PC-3 (cell line): ENCODE measurements at regions not wholly inside any gene's neighbourhood (a gene's known extent, or its start where the extent isn't known, plus 50 kb on each side); places are given as distances from the start of the nearest gene placed in this dataset.

Experiments used
- EZH2 ChIP-seq: fragments of 300-600 bp; sonication (generic); IDR thresholded peaks from one replicate; pipeline ENCODE4 v1.6.1; 2017; ENCODE audit warnings: antibody characterized with exemption, mild to moderate bottlenecking, low read length; ENCODE audit not compliant: unreplicated experiment
- EZH2phosphoT487 ChIP-seq: fragments of 300-600 bp; sonication (generic); IDR thresholded peaks from 2 replicates; pipeline ENCODE4 v1.6.1; 2018; ENCODE audit warnings: mild to moderate bottlenecking, antibody characterized with exemption, low read length, borderline replicate concordance
- TF ChIP-seq, protein P1 (sequence below): fragments of 300-600 bp; sonication (generic); conservative IDR thresholded peaks from 2 replicates; pipeline ENCODE4 v1.5.1; 2017; ENCODE audit warnings: antibody characterized with exemption, low read depth, mild to moderate bottlenecking, low read length

GRCh38 chr13:86606264-86606663, 807.0 kb upstream of the SLITRK6 start:
- TF ChIP-seq, protein P1, sequence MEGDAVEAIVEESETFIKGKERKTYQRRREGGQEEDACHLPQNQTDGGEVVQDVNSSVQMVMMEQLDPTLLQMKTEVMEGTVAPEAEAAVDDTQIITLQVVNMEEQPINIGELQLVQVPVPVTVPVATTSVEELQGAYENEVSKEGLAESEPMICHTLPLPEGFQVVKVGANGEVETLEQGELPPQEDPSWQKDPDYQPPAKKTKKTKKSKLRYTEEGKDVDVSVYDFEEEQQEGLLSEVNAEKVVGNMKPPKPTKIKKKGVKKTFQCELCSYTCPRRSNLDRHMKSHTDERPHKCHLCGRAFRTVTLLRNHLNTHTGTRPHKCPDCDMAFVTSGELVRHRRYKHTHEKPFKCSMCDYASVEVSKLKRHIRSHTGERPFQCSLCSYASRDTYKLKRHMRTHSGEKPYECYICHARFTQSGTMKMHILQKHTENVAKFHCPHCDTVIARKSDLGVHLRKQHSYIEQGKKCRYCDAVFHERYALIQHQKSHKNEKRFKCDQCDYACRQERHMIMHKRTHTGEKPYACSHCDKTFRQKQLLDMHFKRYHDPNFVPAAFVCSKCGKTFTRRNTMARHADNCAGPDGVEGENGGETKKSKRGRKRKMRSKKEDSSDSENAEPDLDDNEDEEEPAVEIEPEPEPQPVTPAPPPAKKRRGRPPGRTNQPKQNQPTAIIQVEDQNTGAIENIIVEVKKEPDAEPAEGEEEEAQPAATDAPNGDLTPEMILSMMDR = no peak
- TF ChIP-seq EZH2 (no peak), EZH2phosphoT487 (no peak)
